K562 (cell line): ENCODE measurements at regions not wholly inside any gene's neighbourhood (a gene's known extent, or its start where the extent isn't known, plus 50 kb on each side); places are given as distances from the start of the nearest gene placed in this dataset.

Source experiments
- KDM2B ChIP-seq: fragments of 250-450 bp; sonication (Bioruptor Pico); IDR thresholded peaks from 2 replicates; pipeline ENCODE4 v1.8.0; 2021; ENCODE audit warnings: mild to moderate bottlenecking, moderate library complexity
- MAFF ChIP-seq: IDR thresholded peaks from 2 replicates; pipeline ENCODE4 v1.6.1; 2012; ENCODE audit warnings: low read length, improper control_type of control experiment
- MTA2 ChIP-seq: fragments of 450-650 bp; IDR thresholded peaks from 2 replicates; pipeline ENCODE4 v1.6.1; 2016; ENCODE audit warnings: low read depth
- MXD1 ChIP-seq: fragments of 250-450 bp; sonication (Bioruptor Pico); IDR thresholded peaks from 2 replicates; pipeline ENCODE4 v1.8.0; 2021; ENCODE audit warnings: borderline replicate concordance, mild to moderate bottlenecking, moderate library complexity; ENCODE audit not compliant: poor library complexity, severe bottlenecking
- NFE2 ChIP-seq: IDR thresholded peaks from 2 replicates; pipeline ENCODE4 v1.6.1; 2014; ENCODE audit warnings: antibody characterized with exemption, low read depth
- PTTG1 ChIP-seq: fragments of 450-650 bp; IDR thresholded peaks from 2 replicates; pipeline ENCODE4 v1.6.1; 2016; ENCODE audit warnings: low read depth, mild to moderate bottlenecking, missing genetic modification characterization, missing compliant biosample characterization
- SFPQ ChIP-seq: fragments of 200-400 bp; formaldehyde crosslinking; IDR thresholded peaks from 2 replicates; pipeline ENCODE4 v1.6.1; 2017; ENCODE audit warnings: mild to moderate bottlenecking, low read depth, low read length, moderate library complexity
- SMARCA4 ChIP-seq: fragments of 450-650 bp; IDR thresholded peaks from 2 replicates; pipeline ENCODE4 v1.6.1; 2016
- SMC3 ChIP-seq: conservative IDR thresholded peaks from 2 replicates; pipeline ENCODE4 v1.6.1; 2011; ENCODE audit warnings: low read depth, low read length, improper control_type of control experiment; ENCODE audit not compliant: insufficient read depth
- SP1 ChIP-seq: sonication (generic); formaldehyde crosslinking; IDR thresholded peaks from 2 replicates; pipeline ENCODE4 v1.8.1; 2022; ENCODE audit warnings: mild to moderate bottlenecking, missing genetic modification reagents
- SREBF2 ChIP-seq: sonication (generic); formaldehyde crosslinking; IDR thresholded peaks from 2 replicates; pipeline ENCODE4 v1.4.0; 2020; ENCODE audit warnings: mild to moderate bottlenecking, missing genetic modification reagents
- TBL1XR1 ChIP-seq, 2 experiments: IDR thresholded peaks; 2 replicates each; pipeline ENCODE4 v1.6.1; 2012; ENCODE audit warnings: improper control_type of control experiment in 2 of 2, low read length in 2 of 2, mild to moderate bottlenecking in 1 of 2
- TCF15 ChIP-seq: fragments of 250-450 bp; sonication (Bioruptor Pico); IDR thresholded peaks from 2 replicates; pipeline ENCODE4 v1.8.0; 2022; ENCODE audit warnings: moderate library complexity, mild to moderate bottlenecking, inconsistent platforms
- TOE1 ChIP-seq, 2 experiments: fragments of 450-650 bp in 1 of 2; sonication (generic) in 1 of 2; formaldehyde crosslinking in 1 of 2; IDR thresholded peaks; 2 replicates each; pipeline versions ENCODE4 v1.7.1 to v1.8.0; 2016 to 2022; ENCODE audit warnings: borderline replicate concordance in 2 of 2, mild to moderate bottlenecking in 2 of 2, antibody characterized with exemption in 1 of 2, inconsistent platforms in 1 of 2, low read depth in 1 of 2, missing genetic modification reagents in 1 of 2, moderate library complexity in 1 of 2
- ZC3H11A ChIP-seq: IDR thresholded peaks from 2 replicates; pipeline ENCODE4 v1.6.1; 2012; ENCODE audit warnings: low read depth, low read length, improper control_type of control experiment
- ZNF316 ChIP-seq: fragments of 450-650 bp; IDR thresholded peaks from 2 replicates; pipeline ENCODE4 v1.6.1; 2016
- ZNF583 ChIP-seq: fragments of 250-450 bp; sonication (Bioruptor Pico); IDR thresholded peaks from 2 replicates; pipeline ENCODE4 v1.4.0; 2020
- ZNF695 ChIP-seq: fragments of 450-650 bp; formaldehyde crosslinking; IDR thresholded peaks from 2 replicates; pipeline ENCODE4 v1.4.0; 2020; ENCODE audit warnings: mild to moderate bottlenecking, moderate library complexity
- TF ChIP-seq, protein P1 (sequence below), 3 experiments: IDR thresholded peaks in 2 of 3; conservative IDR thresholded peaks in 1 of 3; 2 replicates each; pipeline ENCODE4 v1.5.1; 2011 to 2012; ENCODE audit warnings: low read length in 3 of 3, mild to moderate bottlenecking in 3 of 3, control low read depth in 2 of 3, improper control_type of control experiment in 1 of 3, inconsistent platforms in 1 of 3, low read depth in 1 of 3, mixed read lengths in 1 of 3, moderate library complexity in 1 of 3; ENCODE audit not compliant: insufficient read depth in 2 of 3
- TF ChIP-seq, protein P2 (sequence below): fragments of 250-450 bp; sonication (Bioruptor Pico); IDR thresholded peaks from 2 replicates; pipeline ENCODE4 v1.4.0; 2020
- TF ChIP-seq, protein P3 (sequence below): IDR thresholded peaks from 2 replicates; pipeline ENCODE4 v1.6.1; 2016; ENCODE audit warnings: missing genetic modification characterization, missing compliant biosample characterization

DNA sequence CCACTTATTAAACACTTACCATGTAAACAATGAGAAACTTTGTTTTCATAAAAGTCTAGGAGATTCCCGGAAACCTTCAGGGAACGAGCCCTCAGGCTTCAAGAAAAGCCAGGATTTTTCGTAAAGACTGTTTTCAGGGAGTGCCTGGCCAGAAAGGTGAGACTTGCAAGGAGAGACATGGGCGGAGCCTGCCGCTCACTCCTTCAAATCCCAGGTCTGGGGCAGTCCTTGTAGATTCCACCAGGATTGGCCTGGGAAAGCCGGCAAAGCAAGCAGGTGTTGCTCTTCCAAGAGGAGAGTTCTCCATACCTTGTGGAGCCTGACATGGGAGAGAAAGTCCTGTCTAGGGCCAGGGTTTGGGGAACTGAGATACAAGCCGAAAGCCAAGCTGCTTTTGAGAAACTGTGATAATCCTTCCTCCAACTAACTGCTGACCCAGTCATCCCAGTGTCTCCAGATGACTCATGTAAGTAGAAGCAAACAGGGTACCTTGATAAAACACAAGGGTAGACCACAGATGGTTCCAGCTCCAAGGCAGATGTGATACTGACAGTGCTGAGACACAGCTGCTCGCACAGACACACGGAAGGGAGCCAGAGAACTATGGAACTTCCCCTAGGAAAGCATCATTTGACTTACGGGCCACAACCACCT lies 69.4 kb upstream of the NAA20 start (continued):
- TF ChIP-seq KDM2B (CRISPR knock-in tag) (no peak), NFE2 (peak; percentile 65), ZNF695 (CRISPR knock-in tag) (no peak), MAFF (peak; percentile 92), TBL1XR1 (IDR thresholded peaks at IDR 0.05; ENCODE audit: low read length in 2 of 2) (no peak), SMC3 (no peak), SFPQ (no peak), MTA2 (peak; percentile 59), SREBF2 (CRISPR knock-in tag) (no peak), ZNF583 (CRISPR knock-in tag) (no peak), TOE1 (IDR thresholded peaks at IDR 0.05; ENCODE audit: borderline replicate concordance) (no peak), TOE1 (CRISPR knock-in tag; IDR thresholded peaks at IDR 0.05; ENCODE audit: borderline replicate concordance, low read depth) (no peak), TCF15 (CRISPR knock-in tag) (no peak), SP1 (no peak), PTTG1 (tag) (no peak), MXD1 (CRISPR knock-in tag) (no peak), ZC3H11A (no peak), ZNF316 (peak; percentile 98), SMARCA4 (peak; percentile 70)
- TF ChIP-seq, protein P1, sequence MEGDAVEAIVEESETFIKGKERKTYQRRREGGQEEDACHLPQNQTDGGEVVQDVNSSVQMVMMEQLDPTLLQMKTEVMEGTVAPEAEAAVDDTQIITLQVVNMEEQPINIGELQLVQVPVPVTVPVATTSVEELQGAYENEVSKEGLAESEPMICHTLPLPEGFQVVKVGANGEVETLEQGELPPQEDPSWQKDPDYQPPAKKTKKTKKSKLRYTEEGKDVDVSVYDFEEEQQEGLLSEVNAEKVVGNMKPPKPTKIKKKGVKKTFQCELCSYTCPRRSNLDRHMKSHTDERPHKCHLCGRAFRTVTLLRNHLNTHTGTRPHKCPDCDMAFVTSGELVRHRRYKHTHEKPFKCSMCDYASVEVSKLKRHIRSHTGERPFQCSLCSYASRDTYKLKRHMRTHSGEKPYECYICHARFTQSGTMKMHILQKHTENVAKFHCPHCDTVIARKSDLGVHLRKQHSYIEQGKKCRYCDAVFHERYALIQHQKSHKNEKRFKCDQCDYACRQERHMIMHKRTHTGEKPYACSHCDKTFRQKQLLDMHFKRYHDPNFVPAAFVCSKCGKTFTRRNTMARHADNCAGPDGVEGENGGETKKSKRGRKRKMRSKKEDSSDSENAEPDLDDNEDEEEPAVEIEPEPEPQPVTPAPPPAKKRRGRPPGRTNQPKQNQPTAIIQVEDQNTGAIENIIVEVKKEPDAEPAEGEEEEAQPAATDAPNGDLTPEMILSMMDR (IDR thresholded peaks at IDR 0.05 in 2 of 3, conservative IDR thresholded peaks at IDR 0.05 in 1 of 3; ENCODE audit: insufficient read depth in 2 of 3, low read depth in 1 of 3, low read length in 3 of 3), result no peak
- TF ChIP-seq, protein P2, sequence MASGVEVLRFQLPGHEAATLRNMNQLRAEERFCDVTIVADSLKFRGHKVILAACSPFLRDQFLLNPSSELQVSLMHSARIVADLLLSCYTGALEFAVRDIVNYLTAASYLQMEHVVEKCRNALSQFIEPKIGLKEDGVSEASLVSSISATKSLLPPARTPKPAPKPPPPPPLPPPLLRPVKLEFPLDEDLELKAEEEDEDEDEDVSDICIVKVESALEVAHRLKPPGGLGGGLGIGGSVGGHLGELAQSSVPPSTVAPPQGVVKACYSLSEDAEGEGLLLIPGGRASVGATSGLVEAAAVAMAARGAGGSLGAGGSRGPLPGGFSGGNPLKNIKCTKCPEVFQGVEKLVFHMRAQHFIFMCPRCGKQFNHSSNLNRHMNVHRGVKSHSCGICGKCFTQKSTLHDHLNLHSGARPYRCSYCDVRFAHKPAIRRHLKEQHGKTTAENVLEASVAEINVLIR (CRISPR knock-in tag), result no peak
- TF ChIP-seq, protein P3, sequence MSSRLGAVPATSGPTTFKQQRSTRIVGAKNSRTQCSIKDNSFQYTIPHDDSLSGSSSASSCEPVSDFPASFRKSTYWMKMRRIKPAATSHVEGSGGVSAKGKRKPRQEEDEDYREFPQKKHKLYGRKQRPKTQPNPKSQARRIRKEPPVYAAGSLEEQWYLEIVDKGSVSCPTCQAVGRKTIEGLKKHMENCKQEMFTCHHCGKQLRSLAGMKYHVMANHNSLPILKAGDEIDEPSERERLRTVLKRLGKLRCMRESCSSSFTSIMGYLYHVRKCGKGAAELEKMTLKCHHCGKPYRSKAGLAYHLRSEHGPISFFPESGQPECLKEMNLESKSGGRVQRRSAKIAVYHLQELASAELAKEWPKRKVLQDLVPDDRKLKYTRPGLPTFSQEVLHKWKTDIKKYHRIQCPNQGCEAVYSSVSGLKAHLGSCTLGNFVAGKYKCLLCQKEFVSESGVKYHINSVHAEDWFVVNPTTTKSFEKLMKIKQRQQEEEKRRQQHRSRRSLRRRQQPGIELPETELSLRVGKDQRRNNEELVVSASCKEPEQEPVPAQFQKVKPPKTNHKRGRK (tag), result no peak
